ENCODE measurements at regions not wholly inside any gene's neighbourhood (a gene's known extent, or its start where the extent isn't known, plus 50 kb on each side); places are given as distances from the start of the nearest gene placed in this dataset.

- no peak for DNase-seq (ENCODE audit: extremely low read depth, insufficient read length)
- TF ChIP-seq, protein P1, sequence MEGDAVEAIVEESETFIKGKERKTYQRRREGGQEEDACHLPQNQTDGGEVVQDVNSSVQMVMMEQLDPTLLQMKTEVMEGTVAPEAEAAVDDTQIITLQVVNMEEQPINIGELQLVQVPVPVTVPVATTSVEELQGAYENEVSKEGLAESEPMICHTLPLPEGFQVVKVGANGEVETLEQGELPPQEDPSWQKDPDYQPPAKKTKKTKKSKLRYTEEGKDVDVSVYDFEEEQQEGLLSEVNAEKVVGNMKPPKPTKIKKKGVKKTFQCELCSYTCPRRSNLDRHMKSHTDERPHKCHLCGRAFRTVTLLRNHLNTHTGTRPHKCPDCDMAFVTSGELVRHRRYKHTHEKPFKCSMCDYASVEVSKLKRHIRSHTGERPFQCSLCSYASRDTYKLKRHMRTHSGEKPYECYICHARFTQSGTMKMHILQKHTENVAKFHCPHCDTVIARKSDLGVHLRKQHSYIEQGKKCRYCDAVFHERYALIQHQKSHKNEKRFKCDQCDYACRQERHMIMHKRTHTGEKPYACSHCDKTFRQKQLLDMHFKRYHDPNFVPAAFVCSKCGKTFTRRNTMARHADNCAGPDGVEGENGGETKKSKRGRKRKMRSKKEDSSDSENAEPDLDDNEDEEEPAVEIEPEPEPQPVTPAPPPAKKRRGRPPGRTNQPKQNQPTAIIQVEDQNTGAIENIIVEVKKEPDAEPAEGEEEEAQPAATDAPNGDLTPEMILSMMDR (IDR thresholded peaks at IDR 0.05; ENCODE audit: insufficient read depth, low read length, poor library complexity, severe bottlenecking) = no peak
- no peaks in the 10 kb centered on the region for H3K36me3 ChIP-seq (ENCODE audit: control insufficient read depth, insufficient read depth, low read length)
- no peak overlapping the region for H3K4me3 ChIP-seq (replicated peaks; ENCODE audit: low read depth, low read length)
- no peaks in the 10 kb centered on the region for H3K27me3 ChIP-seq (replicated peaks; ENCODE audit: control insufficient read depth, insufficient read depth, low read length)
Measured at GRCh38 chr2:171249689-171250088, 89.0 kb upstream of the TLK1 start.

DNA sequence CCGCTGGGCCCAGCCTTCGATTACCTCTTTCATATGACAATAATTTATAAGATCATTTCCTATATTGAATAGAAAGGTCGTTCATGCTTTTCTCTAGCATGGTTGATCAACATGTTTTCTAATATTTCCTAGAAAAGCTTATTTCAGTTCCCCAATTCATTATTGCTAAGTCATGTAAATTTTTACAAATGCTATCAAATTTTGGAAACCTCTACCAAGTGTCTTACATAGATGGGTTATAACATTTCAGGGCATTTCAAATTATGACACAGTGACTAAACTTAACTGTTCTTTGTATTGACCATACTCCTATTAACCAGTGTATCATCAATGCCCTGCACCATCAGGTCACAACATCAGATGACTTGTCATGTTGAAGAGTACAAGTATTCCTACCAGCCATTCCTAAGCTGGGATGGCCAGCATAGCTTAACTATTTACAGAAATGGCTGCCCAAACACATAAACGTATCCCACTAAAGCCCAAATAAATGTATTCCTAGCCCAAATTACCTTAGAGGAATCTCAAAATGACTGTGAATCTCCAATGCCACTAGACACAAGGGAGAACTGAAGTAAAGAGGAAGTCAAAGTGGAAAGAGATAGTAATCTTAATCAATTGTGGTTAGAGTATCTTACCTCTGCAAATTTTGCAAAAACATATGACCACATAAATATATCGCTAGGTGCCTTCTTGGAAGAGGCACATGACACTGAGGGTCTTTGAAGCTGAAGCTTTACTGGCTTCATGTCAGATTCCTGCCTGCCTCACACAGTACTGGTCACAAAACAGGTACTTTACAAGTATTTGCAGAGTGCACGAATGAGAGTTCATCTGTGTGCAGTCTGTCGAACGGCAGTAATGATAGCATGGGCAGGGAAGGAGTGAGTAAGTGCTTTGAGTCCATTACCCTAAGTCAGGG lies 87.3 kb upstream of the TLK1 start:
- no peaks in the 10 kb centered on the region for H3K36me3 ChIP-seq (ENCODE audit: control insufficient read depth, insufficient read depth, low read length)
- no peaks in the 10 kb centered on the region for H3K27me3 ChIP-seq (replicated peaks; ENCODE audit: control insufficient read depth, insufficient read depth, low read length)
- H3K4me3 ChIP-seq (replicated peaks; ENCODE audit: low read depth, low read length) = no peak overlapping the region
- TF ChIP-seq, protein P1 (IDR thresholded peaks at IDR 0.05; ENCODE audit: insufficient read depth, low read length, poor library complexity, severe bottlenecking) = no peak
- peak; percentile 32 for DNase-seq (ENCODE audit: extremely low read depth, insufficient read length)

DNA sequence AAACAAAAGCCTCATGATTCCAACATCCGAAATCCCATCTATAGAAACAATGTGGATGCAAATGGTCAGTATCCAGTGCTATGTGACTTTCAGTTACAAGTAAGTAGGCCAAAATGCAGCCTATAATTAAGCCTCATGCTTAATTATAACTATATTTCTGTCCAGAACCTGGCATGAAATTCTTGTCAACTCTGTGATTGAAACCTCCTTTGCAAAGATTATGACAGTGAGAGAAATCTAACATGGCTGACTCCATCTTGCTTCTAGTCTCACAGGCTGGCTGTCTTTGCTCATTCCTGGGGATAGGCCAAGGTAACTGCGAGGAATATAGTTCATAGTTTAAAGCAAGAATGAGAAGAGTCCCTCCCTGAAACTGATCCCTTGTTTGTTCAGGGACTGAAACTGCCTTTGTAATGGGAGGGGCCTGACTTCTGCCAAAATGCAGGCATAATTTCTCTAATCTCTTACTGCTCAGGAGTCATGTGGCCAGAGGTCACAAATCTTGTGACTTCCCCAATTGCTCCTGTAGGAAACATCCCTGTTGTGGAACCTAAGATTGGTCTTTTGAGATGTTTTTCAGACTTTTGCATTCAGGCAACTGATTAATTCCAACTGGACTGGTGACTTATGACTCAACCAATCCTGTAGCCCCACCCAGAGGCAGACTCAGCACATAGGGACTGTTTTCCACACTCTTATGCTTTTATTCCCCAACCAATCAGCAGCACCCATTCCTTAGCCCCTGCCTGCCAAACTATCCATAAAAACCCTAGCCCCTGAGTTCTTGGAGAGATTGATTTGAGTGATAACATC lies 84.5 kb upstream of the TLK1 start:
- TF ChIP-seq, protein P1 (IDR thresholded peaks at IDR 0.05; ENCODE audit: insufficient read depth, low read length, poor library complexity, severe bottlenecking) = no peak
- Histone ChIP-seq H3K4me3 (replicated peaks; ENCODE audit: low read depth, low read length) (no peak overlapping the region), H3K27me3 (replicated peaks; ENCODE audit: control insufficient read depth, insufficient read depth, low read length) (no peaks in the 10 kb centered on the region), H3K36me3 (ENCODE audit: control insufficient read depth, insufficient read depth, low read length) (no peaks in the 10 kb centered on the region)
- no peak for DNase-seq (ENCODE audit: extremely low read depth, insufficient read length)

GRCh38 chr2:171244466-171244969 lies 83.8 kb upstream of the TLK1 start:
- Histone ChIP-seq H3K27me3 (replicated peaks; ENCODE audit: control insufficient read depth, insufficient read depth, low read length) (no peaks in the 10 kb centered on the region), H3K36me3 (ENCODE audit: control insufficient read depth, insufficient read depth, low read length) (no peaks in the 10 kb centered on the region), H3K4me3 (replicated peaks; ENCODE audit: low read depth, low read length) (no peak overlapping the region)
- no peak for DNase-seq (ENCODE audit: extremely low read depth, insufficient read length)
- TF ChIP-seq, protein P1 (IDR thresholded peaks at IDR 0.05; ENCODE audit: insufficient read depth, low read length, poor library complexity, severe bottlenecking) = no peak

GRCh38 chr2:171241771-171242170 lies 81.1 kb upstream of the TLK1 start:
- no peaks in the 10 kb centered on the region for H3K36me3 ChIP-seq (ENCODE audit: control insufficient read depth, insufficient read depth, low read length)
- no peak for DNase-seq (ENCODE audit: extremely low read depth, insufficient read length)
- TF ChIP-seq, protein P1 (IDR thresholded peaks at IDR 0.05; ENCODE audit: insufficient read depth, low read length, poor library complexity, severe bottlenecking) = no peak

More at GRCh38 chr2:171241771-171242170, 81.1 kb upstream of the TLK1 start:
- Histone ChIP-seq H3K27me3 (replicated peaks; ENCODE audit: control insufficient read depth, insufficient read depth, low read length) (no peaks in the 10 kb centered on the region), H3K4me3 (replicated peaks; ENCODE audit: low read depth, low read length) (no peak overlapping the region)

All from GM06990 (cell line).